Breast epithelium (tissue), 3 donors: ENCODE measurements at regions not wholly inside any gene's neighbourhood (a gene's known extent, or its start where the extent isn't known, plus 50 kb on each side); places are given as distances from the start of the nearest gene placed in this dataset.

Experiments
- POLR2A ChIP-seq: fragments of 450-650 bp; IDR thresholded peaks from one replicate; pipeline ENCODE4 v1.6.1; 2016; ENCODE audit warnings: antibody characterized with exemption, mild to moderate bottlenecking, moderate library complexity
- POLR2AphosphoS5 ChIP-seq, 3 donors: sonication (generic); formaldehyde crosslinking; IDR thresholded peaks; one replicate each; pipeline ENCODE4 v1.6.1; 2017; ENCODE audit warnings: antibody characterized with exemption in 3 of 3

GRCh38 chr12:14243941-14244340 is 121.5 kb upstream of the ATF7IP start:
- no peak for TF ChIP-seq POLR2AphosphoS5 (IDR thresholded peaks at IDR 0.05)
- TF ChIP-seq POLR2A, result no peak
